Sigmoid colon (tissue), 4 donors: ENCODE measurements at regions not wholly inside any gene's neighbourhood (a gene's known extent, or its start where the extent isn't known, plus 50 kb on each side); places are given as distances from the start of the nearest gene placed in this dataset.

Experiments used
- POLR2A ChIP-seq, 2 donors: fragments of 450-650 bp; IDR thresholded peaks; one replicate each; pipeline ENCODE4 v1.6.1; 2016; ENCODE audit warnings: antibody characterized with exemption in 2 of 2, mild to moderate bottlenecking in 2 of 2, moderate library complexity in 2 of 2
- POLR2AphosphoS5 ChIP-seq, 4 donors: sonication (generic); formaldehyde crosslinking; IDR thresholded peaks; one replicate each; pipeline ENCODE4 v1.6.1; 2017; ENCODE audit warnings: antibody characterized with exemption in 4 of 4
- TF ChIP-seq, protein P1 (sequence below), 4 experiments: fragments of 450-650 bp in 3 of 4; fragments of 200-600 bp in 1 of 4; IDR thresholded peaks; one replicate each; pipeline ENCODE4 v1.5.1; 2016 to 2019; ENCODE audit warnings: antibody characterized with exemption in 4 of 4, mild to moderate bottlenecking in 3 of 4, moderate library complexity in 2 of 4

GRCh38 chr4:128455480-128455879, 167.9 kb upstream of the PGRMC2 start:
- TF ChIP-seq, protein P1, sequence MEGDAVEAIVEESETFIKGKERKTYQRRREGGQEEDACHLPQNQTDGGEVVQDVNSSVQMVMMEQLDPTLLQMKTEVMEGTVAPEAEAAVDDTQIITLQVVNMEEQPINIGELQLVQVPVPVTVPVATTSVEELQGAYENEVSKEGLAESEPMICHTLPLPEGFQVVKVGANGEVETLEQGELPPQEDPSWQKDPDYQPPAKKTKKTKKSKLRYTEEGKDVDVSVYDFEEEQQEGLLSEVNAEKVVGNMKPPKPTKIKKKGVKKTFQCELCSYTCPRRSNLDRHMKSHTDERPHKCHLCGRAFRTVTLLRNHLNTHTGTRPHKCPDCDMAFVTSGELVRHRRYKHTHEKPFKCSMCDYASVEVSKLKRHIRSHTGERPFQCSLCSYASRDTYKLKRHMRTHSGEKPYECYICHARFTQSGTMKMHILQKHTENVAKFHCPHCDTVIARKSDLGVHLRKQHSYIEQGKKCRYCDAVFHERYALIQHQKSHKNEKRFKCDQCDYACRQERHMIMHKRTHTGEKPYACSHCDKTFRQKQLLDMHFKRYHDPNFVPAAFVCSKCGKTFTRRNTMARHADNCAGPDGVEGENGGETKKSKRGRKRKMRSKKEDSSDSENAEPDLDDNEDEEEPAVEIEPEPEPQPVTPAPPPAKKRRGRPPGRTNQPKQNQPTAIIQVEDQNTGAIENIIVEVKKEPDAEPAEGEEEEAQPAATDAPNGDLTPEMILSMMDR (IDR thresholded peaks at IDR 0.05) = no peak
- TF ChIP-seq POLR2AphosphoS5 (IDR thresholded peaks at IDR 0.05) (no peak), POLR2A (IDR thresholded peaks at IDR 0.05) (no peak)
